H1 (cell line): ENCODE measurements at regions not wholly inside any gene's neighbourhood (a gene's known extent, or its start where the extent isn't known, plus 50 kb on each side); places are given as distances from the start of the nearest gene placed in this dataset.

Source experiments
- CTCF ChIA-PET: fragments of 300-600 bp; sonication (Branson Sonifier 250); formaldehyde crosslinking; loops from one replicate; lab custom pipeline; 2021; ENCODE audit not compliant: partially characterized antibody; lab: Charles Lee
- POLR2A ChIA-PET: fragments of 300-600 bp; sonication (Branson Sonifier 250); formaldehyde crosslinking; loops from one replicate; lab custom pipeline; 2021; ENCODE audit warnings: inconsistent platforms; ENCODE audit not compliant: partially characterized antibody; lab: Charles Lee
- DNase-seq, 2 experiments: peaks; one replicate each; pipeline versions ENCODE4 v3.0.0 to v3.0.0-alpha.2; 2010 to 2022; ENCODE audit warnings: low spot score in 2 of 2, low read depth in 1 of 2, mixed read lengths in 1 of 2
- FAIRE-seq: peaks from 2 replicates; lab custom pipeline; 2011; peaks lifted over from hg19 to GRCh38; lab: Jason Lieb, UNC
- H2AFZ ChIP-seq: 2 replicates; pipeline ENCODE4 v1.8.1; 2012; ENCODE audit warnings: low read length, inconsistent platforms
- H2AK5ac ChIP-seq: 2 replicates; pipeline ENCODE4 v1.6.1; 2013; ENCODE audit warnings: low read depth, low read length
- H2BK120ac ChIP-seq: replicated peaks from 2 replicates; pipeline ENCODE3; 2013; ENCODE audit warnings: low read depth, low read length, inconsistent platforms
- H2BK12ac ChIP-seq: 2 replicates; pipeline ENCODE4 v1.6.1; 2013; ENCODE audit warnings: low read depth, low read length
- H2BK15ac ChIP-seq: 2 replicates; pipeline ENCODE4 v1.6.1; 2013; ENCODE audit warnings: low read length
- H2BK20ac ChIP-seq: 2 replicates; pipeline ENCODE4 v1.6.1; 2013; ENCODE audit warnings: low read length
- H2BK5ac ChIP-seq: 2 replicates; pipeline ENCODE4 v1.6.1; 2013; ENCODE audit warnings: low read depth, low read length
- H3K14ac ChIP-seq: 2 replicates; pipeline ENCODE4 v1.6.1; 2013; ENCODE audit warnings: inconsistent platforms; ENCODE audit not compliant: insufficient read length
- H3K18ac ChIP-seq: 2 replicates; pipeline ENCODE4 v1.6.1; 2013; ENCODE audit warnings: low read length; ENCODE audit errors: extremely low read depth
- H3K23ac ChIP-seq: 2 replicates; pipeline ENCODE4 v1.6.1; 2013; ENCODE audit warnings: inconsistent platforms; ENCODE audit not compliant: insufficient read length
- H3K23me2 ChIP-seq: 2 replicates; pipeline ENCODE4 v1.6.1; 2013; ENCODE audit warnings: low read depth, low read length
- H3K27ac ChIP-seq: 2 replicates; pipeline ENCODE4 v1.6.1; 2011; ENCODE audit warnings: low read depth, low read length, inconsistent platforms
- H3K27me3 ChIP-seq, 4 experiments: replicated peaks in 1 of 4; 1 replicate in 1 of 4; 2 replicates in 3 of 4; pipeline versions ENCODE4 v1.6.1 to v1.8.1; 2011 to 2013; ENCODE audit warnings: low read length in 3 of 4, mild to moderate bottlenecking in 3 of 4, inconsistent platforms in 2 of 4, mixed read lengths in 2 of 4, moderate library complexity in 1 of 4; ENCODE audit not compliant: control insufficient read depth in 3 of 4, insufficient read depth in 3 of 4; ENCODE audit errors: extremely low read depth in 1 of 4
- H3K36me3 ChIP-seq, 4 experiments: 2 replicates each; pipeline versions ENCODE4 v1.6.1 to v1.8.1; 2011 to 2013; ENCODE audit warnings: mild to moderate bottlenecking in 4 of 4, low read length in 3 of 4, moderate library complexity in 2 of 4, control low read depth in 1 of 4, inconsistent platforms in 1 of 4; ENCODE audit not compliant: insufficient read depth in 4 of 4, control insufficient read depth in 2 of 4
- H3K4ac ChIP-seq: replicated peaks from 2 replicates; pipeline ENCODE3; 2013; ENCODE audit warnings: low read length, low read depth, mixed read lengths, inconsistent platforms; ENCODE audit not compliant: insufficient read length
- H3K4me1 ChIP-seq, 4 experiments: replicated peaks in 1 of 4; 1 replicate in 1 of 4; 2 replicates in 3 of 4; pipeline versions ENCODE4 v1.6.1 to v1.8.1; 2011 to 2013; ENCODE audit warnings: low read length in 3 of 4, inconsistent platforms in 2 of 4, mixed read lengths in 1 of 4; ENCODE audit not compliant: insufficient read depth in 4 of 4, control insufficient read depth in 3 of 4
- H3K4me2 ChIP-seq, 2 experiments: 2 replicates each; pipeline versions ENCODE4 v1.6.1 to v1.8.1; 2011 to 2013; ENCODE audit warnings: low read depth in 2 of 2, low read length in 2 of 2, control low read depth in 1 of 2, inconsistent platforms in 1 of 2, mild to moderate bottlenecking in 1 of 2; ENCODE audit not compliant: insufficient read depth in 1 of 2
- H3K4me3 ChIP-seq, 4 experiments: fragments of 200-600, 300-600 bp in 1 of 4; sonication (generic), shearing (Covaris generic), sonication (Bioruptor Twin) in 1 of 4; 2 replicates each; pipeline versions ENCODE4 v1.5.1 to v1.8.1; 2011 to 2016; ENCODE audit warnings: low read length in 4 of 4, low read depth in 3 of 4, control low read depth in 2 of 4, inconsistent platforms in 2 of 4, mild to moderate bottlenecking in 2 of 4, mixed read lengths in 1 of 4, moderate library complexity in 1 of 4; ENCODE audit not compliant: insufficient read depth in 2 of 4; ENCODE audit errors: extremely low read depth in 1 of 4
- H3K56ac ChIP-seq: replicated peaks from 2 replicates; pipeline ENCODE3; 2013; ENCODE audit warnings: low read depth, mild to moderate bottlenecking, mixed read lengths, low read length, inconsistent platforms; ENCODE audit not compliant: insufficient read length
- H3K79me1 ChIP-seq: 2 replicates; pipeline ENCODE4 v1.6.1; 2013; ENCODE audit warnings: low read depth, low read length, control low read depth
- H3K79me2 ChIP-seq, 2 experiments: 2 replicates each; pipeline versions ENCODE4 v1.6.1 to v1.8.1; 2012 to 2013; ENCODE audit warnings: low read length in 2 of 2, mild to moderate bottlenecking in 2 of 2, inconsistent platforms in 1 of 2; ENCODE audit not compliant: insufficient read depth in 2 of 2, control insufficient read depth in 1 of 2
- H3K9ac ChIP-seq, 4 experiments: replicated peaks in 1 of 4; 1 replicate in 1 of 4; 2 replicates in 3 of 4; pipeline versions ENCODE4 v1.6.1 to v1.8.1; 2011 to 2013; ENCODE audit warnings: low read depth in 3 of 4, low read length in 3 of 4, control low read depth in 2 of 4, mild to moderate bottlenecking in 2 of 4, moderate library complexity in 2 of 4, inconsistent platforms in 1 of 4; ENCODE audit errors: extremely low read depth in 1 of 4
- H3K9me3 ChIP-seq, 2 experiments: 2 replicates each; pipeline versions ENCODE4 v1.6.1 to v1.8.1; 2012 to 2013; ENCODE audit warnings: mild to moderate bottlenecking in 2 of 2, moderate library complexity in 2 of 2, control low read depth in 1 of 2, inconsistent platforms in 1 of 2, low read depth in 1 of 2, low read length in 1 of 2, mixed read lengths in 1 of 2; ENCODE audit not compliant: insufficient read depth in 2 of 2
- H4K20me1 ChIP-seq, 2 experiments: replicated peaks in 1 of 2; 2 replicates each; pipeline versions ENCODE3 to v1.8.1; 2011 to 2013; ENCODE audit warnings: inconsistent platforms in 2 of 2, low read length in 2 of 2, mild to moderate bottlenecking in 1 of 2; ENCODE audit not compliant: insufficient read depth in 2 of 2, control insufficient read depth in 1 of 2
- H4K5ac ChIP-seq: 2 replicates; pipeline ENCODE4 v1.6.1; 2013; ENCODE audit warnings: low read length, low read depth, mixed read lengths, inconsistent platforms; ENCODE audit not compliant: insufficient read length
- H4K8ac ChIP-seq: 2 replicates; pipeline ENCODE4 v1.8.0; 2013; ENCODE audit warnings: mild to moderate bottlenecking, moderate library complexity, low read length, inconsistent platforms; ENCODE audit not compliant: insufficient read depth; ENCODE audit errors: extremely low read depth
- H4K91ac ChIP-seq: replicated peaks from 2 replicates; pipeline ENCODE3; 2013; ENCODE audit warnings: low read length, mixed read lengths, inconsistent platforms; ENCODE audit not compliant: insufficient read length
- JUND ChIP-seq: IDR thresholded peaks from 2 replicates; pipeline ENCODE4 v1.6.1; 2011; ENCODE audit warnings: mild to moderate bottlenecking, improper control_type of control experiment, low read length
- SP1 ChIP-seq: IDR thresholded peaks from 2 replicates; pipeline ENCODE4 v1.6.1; 2011; ENCODE audit warnings: low read depth, low read length
- USF2 ChIP-seq: IDR thresholded peaks from 2 replicates; pipeline ENCODE4 v1.6.1; 2011; ENCODE audit warnings: low read length, improper control_type of control experiment
- WGBS, 2 experiments: shearing (Covaris generic) in 1 of 2; methylation state at CpG; one replicate each; pipeline versions ENCODE4 v1.1.6 to v1.1.7; 2013 to 2015; ENCODE audit warnings: low lambda C conversion rate in 2 of 2, mixed read lengths in 2 of 2, inconsistent platforms in 1 of 2, low coverage in 1 of 2, missing lambda C conversion rate in 1 of 2; ENCODE audit not compliant: insufficient replicate concordance in 2 of 2, insufficient coverage in 1 of 2, insufficient read length in 1 of 2; ENCODE audit errors: extremely low coverage in 1 of 2, missing lambda C conversion rate in 1 of 2; 5-methylcytosine and 5-hydroxymethylcytosine counted together

- FAIRE-seq (no peak), DNase-seq (no peak)
- POLR2A ChIA-PET = no interaction called here
- Histone ChIP-seq H2BK15ac (no peak overlapping the region), H3K23me2 (no peaks in the 10 kb centered on the region), H3K36me3 (no peaks in the 10 kb centered on the region), H3K18ac (no peak overlapping the region), H3K4me2 (no peak overlapping the region), H2AK5ac (no peak overlapping the region), H3K4me3 (no peak overlapping the region), H2BK5ac (no peak overlapping the region), H4K20me1 (no peaks in the 10 kb centered on the region), H3K4ac (no peak overlapping the region), H3K9me3 (no peaks in the 10 kb centered on the region), H3K79me1 (no peaks in the 10 kb centered on the region), H2BK20ac (no peak overlapping the region), H4K5ac (no peak overlapping the region), H3K27me3 (no peaks in the 10 kb centered on the region), H3K4me1 (no peaks in the 10 kb centered on the region), H2BK12ac (no peak overlapping the region), H2AFZ (no peak overlapping the region), H3K79me2 (no peaks in the 10 kb centered on the region), H3K27ac (no peak overlapping the region), H3K23ac (no peak overlapping the region), H4K91ac (no peak overlapping the region), H3K56ac (no peak overlapping the region), H3K9ac (no peak overlapping the region), H2BK120ac (no peak overlapping the region), H3K14ac (no peak overlapping the region), H4K8ac (no peak overlapping the region)
- no peak for TF ChIP-seq USF2
- no peak for TF ChIP-seq SP1
- TF ChIP-seq JUND = no peak
- WGBS, 2 experiments = 90% methylated on average over 3 of the region's 3 CpGs; no CpG with 5 or more reads in 1 of the 2 experiments
- CTCF ChIA-PET = no interaction called here
Measured at GRCh38 chr2:140013545-140014203, 1233.5 kb upstream of the NXPH2 start.
